ENCODE measurements at regions not wholly inside any gene's neighbourhood (a gene's known extent, or its start where the extent isn't known, plus 50 kb on each side); places are given as distances from the start of the nearest gene placed in this dataset.

DNA sequence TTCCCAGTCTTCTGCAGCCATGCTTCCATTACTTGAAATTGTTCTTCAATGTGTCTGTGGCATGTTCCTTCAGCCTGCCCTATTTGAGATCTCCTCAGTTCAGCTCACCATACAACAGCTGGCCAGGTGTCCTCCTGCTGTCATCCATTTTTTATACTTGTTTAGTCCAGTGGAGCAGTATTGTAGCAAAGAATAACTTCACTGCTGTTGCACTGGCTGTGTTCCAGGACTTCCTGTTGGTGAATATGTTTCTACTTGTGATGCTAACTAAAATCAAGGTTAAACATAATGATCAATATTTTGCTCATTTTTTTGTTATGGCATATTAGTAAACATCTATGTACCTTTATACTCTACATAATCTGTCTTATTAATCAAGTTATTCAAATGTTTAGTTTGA lies 1394.1 kb downstream of the PCDH9 start:
- intact Hi-C loops (cut with DNase I) = no loop called here
- FAIRE-seq = no peak

DNA sequence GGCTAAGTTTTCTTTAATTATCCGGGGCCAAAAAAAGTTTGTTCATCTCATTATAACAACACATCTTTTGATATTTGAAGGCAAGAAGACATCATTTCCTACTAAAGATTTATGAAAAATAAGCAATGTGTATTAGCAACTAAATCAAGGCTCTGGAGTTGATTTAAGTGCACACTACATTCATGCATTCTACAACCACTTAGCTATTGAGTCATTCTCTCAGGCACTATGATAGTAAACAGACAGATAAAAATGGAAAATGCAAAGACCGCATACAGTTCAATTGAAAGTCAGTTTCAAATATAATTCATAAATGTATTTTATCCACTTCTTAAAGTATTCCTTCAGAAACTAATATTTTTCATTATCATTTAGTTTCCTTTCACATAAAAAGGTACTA lies 1395.2 kb downstream of the PCDH9 start:
- H3K36me3 ChIP-seq = no peaks in the 10 kb centered on the region
- no peaks in the 10 kb centered on the region for H3K27me3 ChIP-seq
- TF ChIP-seq, protein P1, sequence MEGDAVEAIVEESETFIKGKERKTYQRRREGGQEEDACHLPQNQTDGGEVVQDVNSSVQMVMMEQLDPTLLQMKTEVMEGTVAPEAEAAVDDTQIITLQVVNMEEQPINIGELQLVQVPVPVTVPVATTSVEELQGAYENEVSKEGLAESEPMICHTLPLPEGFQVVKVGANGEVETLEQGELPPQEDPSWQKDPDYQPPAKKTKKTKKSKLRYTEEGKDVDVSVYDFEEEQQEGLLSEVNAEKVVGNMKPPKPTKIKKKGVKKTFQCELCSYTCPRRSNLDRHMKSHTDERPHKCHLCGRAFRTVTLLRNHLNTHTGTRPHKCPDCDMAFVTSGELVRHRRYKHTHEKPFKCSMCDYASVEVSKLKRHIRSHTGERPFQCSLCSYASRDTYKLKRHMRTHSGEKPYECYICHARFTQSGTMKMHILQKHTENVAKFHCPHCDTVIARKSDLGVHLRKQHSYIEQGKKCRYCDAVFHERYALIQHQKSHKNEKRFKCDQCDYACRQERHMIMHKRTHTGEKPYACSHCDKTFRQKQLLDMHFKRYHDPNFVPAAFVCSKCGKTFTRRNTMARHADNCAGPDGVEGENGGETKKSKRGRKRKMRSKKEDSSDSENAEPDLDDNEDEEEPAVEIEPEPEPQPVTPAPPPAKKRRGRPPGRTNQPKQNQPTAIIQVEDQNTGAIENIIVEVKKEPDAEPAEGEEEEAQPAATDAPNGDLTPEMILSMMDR (IDR thresholded peaks at IDR 0.05) = no peak
- no peaks in the 10 kb centered on the region for H3K9me3 ChIP-seq
- H3K4me1 ChIP-seq = no peaks in the 10 kb centered on the region
- H3K4me3 ChIP-seq = no peak overlapping the region
- FAIRE-seq (no peak), DNase-seq (no peak), ATAC-seq (no peak)
- no peak overlapping the region for H3K27ac ChIP-seq
- intact Hi-C loops (cut with DNase I) = no loop called here
- WGBS, 2 donors = 41 to 44% methylated on average over 2 of the region's 2 CpGs

More for the DNA sequence above, 1394.1 kb downstream of the PCDH9 start:
- no peaks in the 10 kb centered on the region for H3K36me3 ChIP-seq
- no peaks in the 10 kb centered on the region for H3K9me3 ChIP-seq
- H3K4me3 ChIP-seq = no peak overlapping the region
- ATAC-seq (no peak), DNase-seq (no peak)
- H3K27ac ChIP-seq = no peak overlapping the region
- H3K4me1 ChIP-seq = no peaks in the 10 kb centered on the region
- H3K27me3 ChIP-seq = no peaks in the 10 kb centered on the region
- TF ChIP-seq, protein P1 (IDR thresholded peaks at IDR 0.05) = no peak

DNA sequence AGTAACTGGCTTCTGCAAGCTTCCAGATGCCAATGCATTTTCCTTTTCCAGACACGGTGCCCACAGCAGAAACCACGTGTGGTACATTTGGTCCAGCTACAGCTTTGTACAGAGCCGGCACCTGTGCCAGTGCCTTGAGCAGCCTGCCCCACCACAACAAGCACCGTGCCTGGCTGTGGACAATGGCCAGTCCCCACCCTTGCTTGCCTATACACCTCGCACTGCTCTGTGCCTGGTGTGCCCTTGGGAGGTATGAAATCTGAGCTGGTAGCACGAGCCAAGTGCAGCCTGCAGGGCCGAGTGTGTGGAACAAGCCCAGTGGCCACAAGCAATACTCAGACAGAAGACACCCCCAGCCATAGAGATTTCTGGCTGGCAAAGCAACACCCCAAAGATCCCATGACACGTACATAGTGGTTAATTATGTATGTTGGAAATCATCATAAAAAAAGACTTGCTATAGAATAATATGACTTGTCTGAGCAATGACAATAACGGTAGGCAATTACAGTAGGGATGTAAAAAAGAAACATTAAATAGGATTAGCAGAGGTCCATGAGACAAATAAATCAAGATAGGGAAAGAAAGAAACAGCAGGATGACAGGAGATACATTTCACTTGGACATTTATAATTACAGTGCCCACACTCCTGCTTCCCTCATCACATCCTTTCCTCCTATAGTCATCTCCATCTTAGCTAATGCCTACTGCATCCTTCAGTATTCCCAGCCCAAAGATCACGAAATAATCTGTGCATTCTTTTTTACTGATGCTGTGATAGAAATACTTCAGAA lies 1399.5 kb downstream of the PCDH9 start:
- intact Hi-C loops (cut with DNase I) = no loop called here
- 62 to 72% methylated on average over 10 of the region's 10 CpGs for WGBS, 2 donors
- peak in 1 of 6 donors; percentile 44 for DNase-seq
- TF ChIP-seq, protein P1 (IDR thresholded peaks at IDR 0.05) = no peak
- ATAC-seq = no peak
- Histone ChIP-seq H3K36me3 (no peaks in the 10 kb centered on the region), H3K27ac (no peak overlapping the region), H3K4me3 (no peak overlapping the region), H3K27me3 (peaks cover 0 to 4% (median 0%) of the 10 kb centered on the region in 4 donors), H3K4me1 (no peaks in the 10 kb centered on the region), H3K9me3 (no peaks in the 10 kb centered on the region)
- FAIRE-seq = no peak

DNA sequence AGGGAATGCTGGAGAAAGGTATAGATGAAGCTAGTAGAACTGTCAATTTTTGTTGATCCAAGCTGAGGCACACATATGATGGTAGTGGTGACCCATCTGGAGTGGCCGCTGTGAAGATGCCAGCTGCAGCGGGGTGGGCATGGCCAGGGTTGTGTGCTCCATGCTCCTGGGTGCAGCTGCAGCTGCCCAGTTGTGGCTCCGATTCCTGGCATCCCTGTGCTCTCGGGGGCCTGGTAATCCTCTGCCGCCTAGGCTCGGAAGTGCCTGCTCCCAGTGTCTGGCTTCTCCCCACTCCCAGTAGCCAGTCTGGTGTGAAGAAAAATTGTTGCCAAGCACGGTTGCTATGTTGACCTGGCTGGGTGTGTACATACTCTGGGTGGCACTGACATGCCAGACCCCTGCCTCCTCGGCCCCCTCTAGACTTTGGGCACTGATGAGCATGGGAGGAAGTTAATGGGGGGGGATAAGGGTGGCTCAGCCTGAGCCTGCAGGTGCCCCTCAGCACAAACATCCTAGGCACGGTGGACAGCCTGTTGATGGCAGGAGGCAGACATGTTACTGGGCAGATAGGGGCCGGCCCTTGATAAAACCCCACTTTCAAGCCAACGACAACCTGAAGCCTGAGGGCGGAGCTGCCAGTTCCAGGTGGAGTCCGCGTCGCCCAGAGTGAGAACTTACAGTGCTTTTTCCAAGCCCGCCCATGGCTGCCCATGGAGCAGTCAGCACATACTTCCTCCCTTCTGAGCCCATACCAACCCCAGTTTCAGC lies 1400.7 kb downstream of the PCDH9 start:
- Histone ChIP-seq H3K4me3 (no peak overlapping the region), H3K27me3 (peaks cover 0 to 4% (median 0%) of the 10 kb centered on the region in 4 donors), H3K27ac (no peak overlapping the region), H3K4me1 (no peaks in the 10 kb centered on the region), H3K36me3 (no peaks in the 10 kb centered on the region), H3K9me3 (no peaks in the 10 kb centered on the region)
- WGBS, 2 donors = 79 to 84% methylated on average over 16 of the region's 16 CpGs
- ATAC-seq (no peak), FAIRE-seq (no peak), DNase-seq (peak in 1 of 6 donors; percentile 50)
- intact Hi-C loops (cut with DNase I) = no loop called here
- TF ChIP-seq, protein P1 (IDR thresholded peaks at IDR 0.05) = no peak

DNA sequence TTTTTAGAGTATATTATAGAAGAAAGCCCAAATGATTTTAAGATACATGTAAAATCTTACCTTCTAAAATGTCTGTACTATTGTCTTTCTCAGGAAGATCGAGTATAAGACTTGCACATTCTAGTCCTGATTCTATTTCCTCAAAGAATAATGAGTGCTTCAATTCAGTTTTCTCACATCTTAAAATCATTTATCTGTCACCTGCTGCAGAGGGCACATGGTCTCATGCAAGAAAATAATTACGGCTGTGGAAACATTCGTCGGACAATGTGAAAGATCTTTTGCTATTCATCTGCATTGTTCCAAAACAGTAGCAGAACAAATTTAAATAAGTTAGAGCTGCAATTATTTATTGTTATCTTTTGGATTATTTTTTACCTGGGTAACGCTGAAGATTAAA lies 1403.5 kb downstream of the PCDH9 start:
- TF ChIP-seq, protein P1 (IDR thresholded peaks at IDR 0.05) = no peak
- WGBS, 2 donors = 13 to 15% methylated on average over 5 of the region's 5 CpGs
- no peak overlapping the region for H3K27ac ChIP-seq
- H3K9me3 ChIP-seq = no peaks in the 10 kb centered on the region
- no peak for ATAC-seq
- H3K4me1 ChIP-seq = no peaks in the 10 kb centered on the region
- H3K27me3 ChIP-seq = peaks cover 0 to 4% (median 0%) of the 10 kb centered on the region in 4 donors
- H3K4me3 ChIP-seq = no peak overlapping the region
- intact Hi-C loops (cut with DNase I) = no loop called here
- no peak for DNase-seq
- no peak for FAIRE-seq
- H3K36me3 ChIP-seq = no peaks in the 10 kb centered on the region

All from pancreas (tissue), 10 donors.